WI38 (cell line): ENCODE measurements at regions not wholly inside any gene's neighbourhood (a gene's known extent, or its start where the extent isn't known, plus 50 kb on each side); places are given as distances from the start of the nearest gene placed in this dataset.

Source experiments
- H3K4me3 ChIP-seq: 2 replicates; pipeline ENCODE4 v1.5.1; 2011; ENCODE audit warnings: low read depth, mild to moderate bottlenecking, control low read depth, low read length
- CTCF ChIP-seq: IDR thresholded peaks from 2 replicates; pipeline ENCODE4 v1.5.1; 2012; ENCODE audit warnings: low read depth, mild to moderate bottlenecking, control low read depth, low read length

DNA sequence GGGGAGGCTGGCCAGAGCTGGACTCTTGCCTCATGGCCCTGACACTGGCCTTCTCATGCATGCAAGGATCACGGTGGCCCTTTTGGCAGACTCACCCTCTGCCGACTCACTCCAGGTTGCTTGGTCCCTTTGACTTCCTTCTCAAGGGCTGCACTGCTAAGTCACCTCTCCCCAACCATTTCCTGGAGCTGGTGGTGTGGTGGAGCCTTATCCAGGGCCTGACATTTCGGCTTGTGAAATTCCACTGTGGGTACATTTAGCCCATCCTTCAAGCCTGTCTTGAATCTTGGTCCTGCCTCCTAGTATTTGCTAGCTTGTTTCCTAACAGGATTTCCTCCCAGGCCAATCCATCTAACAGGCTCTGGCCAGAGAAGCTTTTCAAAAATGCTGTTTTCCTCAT lies 52.6 kb upstream of the JUN start:
- no peak for TF ChIP-seq CTCF
- H3K4me3 ChIP-seq = no peak overlapping the region

DNA sequence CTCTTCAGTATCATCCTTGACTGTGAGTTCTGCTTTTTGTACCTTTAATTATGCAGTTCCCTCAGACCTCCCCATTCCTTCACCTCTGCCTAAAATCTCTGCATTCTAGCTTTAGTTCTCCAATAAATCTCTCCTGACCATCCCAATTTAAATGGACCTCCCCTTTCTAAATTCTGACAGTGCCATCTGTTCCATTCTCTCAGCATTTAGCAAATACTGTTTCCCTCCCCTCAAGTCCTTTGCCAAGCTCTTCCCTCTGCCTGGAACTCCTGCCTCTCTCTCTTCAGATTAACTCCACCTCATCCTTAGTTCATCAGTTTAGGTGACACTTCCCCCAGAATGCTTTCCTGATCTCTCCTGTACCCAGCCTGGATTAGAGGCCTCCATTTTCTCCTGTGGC lies 54.0 kb upstream of the JUN start:
- no peak overlapping the region for H3K4me3 ChIP-seq
- TF ChIP-seq CTCF = no peak

- no peak for TF ChIP-seq CTCF
These were observed 55.4 kb upstream of the JUN start for GRCh38 chr1:58839147-58839795.

GRCh38 chr1:58839846-58840835 lies 56.3 kb upstream of the JUN start:
- H3K4me3 ChIP-seq = no peak overlapping the region
- no peak for TF ChIP-seq CTCF

More at GRCh38 chr1:58839147-58839795, 55.4 kb upstream of the JUN start:
- H3K4me3 ChIP-seq = no peak overlapping the region

GRCh38 chr1:58841455-58841854 lies 57.6 kb upstream of the JUN start:
- H3K4me3 ChIP-seq = no peak overlapping the region
- peak; percentile 28 for TF ChIP-seq CTCF

- TF ChIP-seq CTCF = no peak
- no peak overlapping the region for H3K4me3 ChIP-seq
These were observed 59.1 kb upstream of the JUN start for GRCh38 chr1:58842941-58843340.

DNA sequence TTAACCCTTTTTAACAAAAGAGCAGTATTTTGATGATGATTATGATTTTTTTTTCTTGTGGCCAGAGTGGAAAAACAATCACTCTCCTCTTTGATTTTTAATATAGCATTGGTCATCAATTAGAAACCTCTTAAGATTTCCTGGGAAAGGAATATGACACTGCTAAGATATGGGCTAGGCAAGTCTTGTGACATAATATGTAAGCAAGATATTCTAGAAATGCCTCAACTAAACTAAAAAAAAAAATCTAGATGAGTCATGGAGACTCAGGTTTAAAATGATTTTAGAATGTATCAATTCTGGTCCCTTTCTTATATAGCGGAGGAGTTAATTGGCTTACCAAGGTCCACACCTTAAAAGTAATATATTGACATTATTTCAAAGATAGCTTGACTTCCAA lies 60.3 kb upstream of the JUN start:
- no peak for TF ChIP-seq CTCF
- H3K4me3 ChIP-seq = no peak overlapping the region
